ENCODE measurements at regions not wholly inside any gene's neighbourhood (a gene's known extent, or its start where the extent isn't known, plus 50 kb on each side); places are given as distances from the start of the nearest gene placed in this dataset.

DNA sequence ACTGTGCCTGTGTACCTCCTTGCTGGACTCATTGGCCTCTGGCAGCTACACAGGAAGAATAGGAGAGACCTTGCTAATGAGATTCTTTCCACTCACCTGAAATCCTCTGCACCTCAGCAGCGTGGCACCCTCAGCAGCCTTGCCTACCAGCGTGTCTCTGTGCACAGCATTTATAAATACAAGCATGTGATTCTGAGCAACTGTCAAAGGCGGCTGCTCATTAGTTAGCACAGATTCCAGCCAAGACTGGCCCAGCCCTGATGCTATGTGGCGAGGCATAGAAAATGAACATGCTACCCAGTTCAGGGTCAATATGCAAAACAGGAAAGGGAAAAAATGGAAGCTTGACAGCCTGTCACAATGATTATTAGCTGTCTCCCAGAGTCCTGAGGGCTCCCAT, 298.0 kb downstream of the C4orf33 start:
- TF ChIP-seq, protein P1, sequence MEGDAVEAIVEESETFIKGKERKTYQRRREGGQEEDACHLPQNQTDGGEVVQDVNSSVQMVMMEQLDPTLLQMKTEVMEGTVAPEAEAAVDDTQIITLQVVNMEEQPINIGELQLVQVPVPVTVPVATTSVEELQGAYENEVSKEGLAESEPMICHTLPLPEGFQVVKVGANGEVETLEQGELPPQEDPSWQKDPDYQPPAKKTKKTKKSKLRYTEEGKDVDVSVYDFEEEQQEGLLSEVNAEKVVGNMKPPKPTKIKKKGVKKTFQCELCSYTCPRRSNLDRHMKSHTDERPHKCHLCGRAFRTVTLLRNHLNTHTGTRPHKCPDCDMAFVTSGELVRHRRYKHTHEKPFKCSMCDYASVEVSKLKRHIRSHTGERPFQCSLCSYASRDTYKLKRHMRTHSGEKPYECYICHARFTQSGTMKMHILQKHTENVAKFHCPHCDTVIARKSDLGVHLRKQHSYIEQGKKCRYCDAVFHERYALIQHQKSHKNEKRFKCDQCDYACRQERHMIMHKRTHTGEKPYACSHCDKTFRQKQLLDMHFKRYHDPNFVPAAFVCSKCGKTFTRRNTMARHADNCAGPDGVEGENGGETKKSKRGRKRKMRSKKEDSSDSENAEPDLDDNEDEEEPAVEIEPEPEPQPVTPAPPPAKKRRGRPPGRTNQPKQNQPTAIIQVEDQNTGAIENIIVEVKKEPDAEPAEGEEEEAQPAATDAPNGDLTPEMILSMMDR (conservative IDR thresholded peaks at IDR 0.05; ENCODE audit: low read depth, low read length), result no peak
- TF ChIP-seq POLR2A (IDR thresholded peaks at IDR 0.05; ENCODE audit: low read depth, low read length) (no peak), SMC3 (IDR thresholded peaks at IDR 0.05; ENCODE audit: low read depth, low read length) (no peak), MAFK (IDR thresholded peaks at IDR 0.05; ENCODE audit: low read depth, low read length) (no peak), CHD1 (IDR thresholded peaks at IDR 0.05; ENCODE audit: low read depth, low read length) (no peak), MXI1 (IDR thresholded peaks at IDR 0.05; ENCODE audit: borderline replicate concordance, low read depth, low read length) (no peak), RAD21 (IDR thresholded peaks at IDR 0.05; ENCODE audit: low read length) (no peak), MAZ (IDR thresholded peaks at IDR 0.05; ENCODE audit: borderline replicate concordance, low read depth, low read length) (no peak), RCOR1 (IDR thresholded peaks at IDR 0.05; ENCODE audit: insufficient replicate concordance, low read length) (no peak), BHLHE40 (IDR thresholded peaks at IDR 0.05; ENCODE audit: low read depth, low read length) (no peak), FOS (IDR thresholded peaks at IDR 0.05; ENCODE audit: low read depth, low read length) (no peak), NFE2L2 (IDR thresholded peaks at IDR 0.05; ENCODE audit: low read depth, low read length) (no peak)
- TF ChIP-seq, protein P2, sequence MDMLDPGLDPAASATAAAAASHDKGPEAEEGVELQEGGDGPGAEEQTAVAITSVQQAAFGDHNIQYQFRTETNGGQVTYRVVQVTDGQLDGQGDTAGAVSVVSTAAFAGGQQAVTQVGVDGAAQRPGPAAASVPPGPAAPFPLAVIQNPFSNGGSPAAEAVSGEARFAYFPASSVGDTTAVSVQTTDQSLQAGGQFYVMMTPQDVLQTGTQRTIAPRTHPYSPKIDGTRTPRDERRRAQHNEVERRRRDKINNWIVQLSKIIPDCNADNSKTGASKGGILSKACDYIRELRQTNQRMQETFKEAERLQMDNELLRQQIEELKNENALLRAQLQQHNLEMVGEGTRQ (IDR thresholded peaks at IDR 0.05; ENCODE audit: low read depth, low read length), result no peak

All from IMR-90 (cell line).